Mammary epithelial cell (primary cell): ENCODE measurements at regions not wholly inside any gene's neighbourhood (a gene's known extent, or its start where the extent isn't known, plus 50 kb on each side); places are given as distances from the start of the nearest gene placed in this dataset.

Experiments used
- CTCF ChIP-seq, 2 donors: IDR thresholded peaks in 1 of 2; conservative IDR thresholded peaks in 1 of 2; 2 replicates each; pipeline ENCODE4 v1.5.1; 2011 to 2012; ENCODE audit warnings: inconsistent platforms in 2 of 2, low read length in 2 of 2, mild to moderate bottlenecking in 2 of 2, control low read depth in 1 of 2, low read depth in 1 of 2; ENCODE audit not compliant: insufficient read depth in 1 of 2; ENCODE audit errors: extremely low read depth in 1 of 2
- EZH2 ChIP-seq: IDR thresholded peaks from 2 replicates; pipeline ENCODE4 v1.6.1; 2012; ENCODE audit warnings: low read length, inconsistent platforms, borderline replicate concordance

- TF ChIP-seq CTCF (conservative IDR thresholded peaks at IDR 0.05 in 1 of 2, IDR thresholded peaks at IDR 0.05 in 1 of 2; ENCODE audit: extremely low read depth in 1 of 2, insufficient read depth in 1 of 2, low read depth in 1 of 2, low read length in 2 of 2) (no peak), EZH2 (no peak)
These were observed 468.0 kb upstream of the SPHKAP start for GRCh38 chr2:228649447-228649846.
